ENCODE measurements at regions not wholly inside any gene's neighbourhood (a gene's known extent, or its start where the extent isn't known, plus 50 kb on each side); places are given as distances from the start of the nearest gene placed in this dataset.

DNA sequence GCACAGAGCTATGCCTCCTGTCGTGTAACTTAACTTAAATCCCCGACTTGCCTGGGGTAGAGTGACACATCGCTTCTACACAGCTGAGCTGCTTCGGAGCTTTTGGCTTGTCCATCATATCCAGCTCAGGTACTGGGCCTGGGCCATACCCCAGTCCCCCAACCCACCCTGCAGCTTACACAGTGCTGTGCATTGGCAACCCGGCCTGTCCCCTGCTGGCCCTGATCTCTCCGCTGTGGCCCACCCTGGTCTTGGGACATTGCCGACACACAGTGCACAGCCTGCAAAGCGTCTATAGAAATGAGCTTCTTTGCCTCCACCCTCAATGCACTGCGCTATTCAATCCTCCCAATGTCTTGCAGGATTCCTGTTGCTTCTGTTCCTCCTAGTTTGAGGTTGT is 342.8 kb upstream of the RAB6C start:
- no peak for DNase-seq (ENCODE audit: low read depth in 2 of 2)

DNA sequence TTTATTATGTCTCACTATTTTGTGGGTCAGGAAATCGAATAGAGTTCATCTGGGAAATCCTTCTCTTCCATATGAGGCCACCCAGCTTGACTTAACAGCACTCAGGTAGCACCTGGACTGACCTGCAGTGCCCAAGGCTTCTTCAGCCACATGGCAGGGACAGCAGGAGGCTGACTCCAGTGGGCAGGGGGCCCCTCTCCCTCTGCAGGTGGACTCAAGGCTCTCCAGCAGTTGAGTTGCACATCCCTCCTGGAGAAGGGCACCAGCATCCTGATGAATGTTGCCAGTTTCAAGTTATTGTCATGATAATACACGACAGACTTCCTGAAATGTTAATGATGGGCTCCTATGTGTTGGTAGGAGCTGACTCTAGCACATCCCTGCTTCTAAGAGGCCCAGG is 338.1 kb upstream of the RAB6C start:
- no peak for DNase-seq (ENCODE audit: low read depth in 2 of 2)

DNA sequence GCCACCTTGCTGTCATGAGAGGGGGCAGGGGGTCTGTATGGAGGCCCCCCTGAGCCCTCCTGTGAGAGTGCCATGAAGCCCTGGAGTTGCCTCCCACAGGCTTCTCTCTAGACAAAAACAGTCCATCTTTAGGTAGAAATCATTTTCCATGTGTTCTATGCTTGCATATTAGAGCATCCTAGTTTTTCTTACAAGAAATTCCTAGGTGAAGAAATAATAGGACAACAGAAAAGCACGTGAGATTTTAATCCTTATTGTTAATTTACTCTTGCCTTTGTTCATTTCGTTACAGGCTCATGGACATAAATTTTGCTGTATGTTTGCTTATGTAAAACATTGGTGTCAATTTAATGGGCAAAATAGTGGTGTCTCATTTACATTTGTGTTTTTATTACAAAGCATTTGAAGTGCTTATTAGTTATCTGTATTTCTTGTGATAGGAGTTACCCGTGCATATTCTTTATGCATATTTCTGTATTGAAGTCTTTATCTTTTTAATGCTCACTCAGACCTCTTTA is 336.9 kb upstream of the RAB6C start:
- no peak for DNase-seq (ENCODE audit: low read depth in 2 of 2)

DNA sequence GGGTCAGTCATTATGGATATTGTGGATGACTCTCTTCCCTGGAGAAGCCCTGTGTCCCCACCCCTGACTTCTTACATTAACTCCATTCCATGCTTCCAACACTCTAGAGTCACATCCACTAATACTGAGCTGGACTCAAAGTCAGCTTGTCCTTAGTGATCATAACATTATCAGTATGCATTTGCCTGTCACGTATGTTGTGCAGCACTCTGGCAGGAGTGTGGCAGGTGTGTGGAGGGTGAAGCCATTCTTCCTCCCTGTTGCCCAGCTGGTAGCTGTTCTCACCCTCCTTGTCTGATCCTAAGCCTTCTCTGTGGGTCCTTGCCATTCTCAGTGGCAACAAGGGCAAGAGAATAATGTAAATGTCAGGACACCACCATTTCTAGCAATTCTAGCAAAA is 334.1 kb upstream of the RAB6C start:
- DNase-seq (ENCODE audit: low read depth in 2 of 2): no peak

DNA sequence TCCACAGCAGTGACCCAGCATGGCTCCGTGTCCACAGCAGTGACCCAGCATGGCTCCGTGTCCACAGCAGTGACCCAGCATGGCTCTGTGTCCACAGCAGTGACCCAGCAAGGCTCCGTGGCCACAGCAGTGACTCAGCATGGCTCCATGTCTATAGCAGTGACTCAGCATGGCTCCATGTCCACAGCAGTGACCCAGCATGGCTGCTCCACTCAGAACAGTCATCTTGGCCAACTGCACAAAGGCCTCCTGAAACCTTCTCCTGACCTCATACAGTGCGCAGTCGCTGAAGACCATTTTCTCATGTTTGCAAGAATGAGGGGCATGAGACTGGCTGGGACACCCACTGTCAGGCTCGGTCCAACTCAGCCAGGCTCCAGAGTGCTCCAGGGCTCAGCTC is 333.4 kb upstream of the RAB6C start:
- DNase-seq (ENCODE audit: low read depth in 2 of 2): no peak

DNA sequence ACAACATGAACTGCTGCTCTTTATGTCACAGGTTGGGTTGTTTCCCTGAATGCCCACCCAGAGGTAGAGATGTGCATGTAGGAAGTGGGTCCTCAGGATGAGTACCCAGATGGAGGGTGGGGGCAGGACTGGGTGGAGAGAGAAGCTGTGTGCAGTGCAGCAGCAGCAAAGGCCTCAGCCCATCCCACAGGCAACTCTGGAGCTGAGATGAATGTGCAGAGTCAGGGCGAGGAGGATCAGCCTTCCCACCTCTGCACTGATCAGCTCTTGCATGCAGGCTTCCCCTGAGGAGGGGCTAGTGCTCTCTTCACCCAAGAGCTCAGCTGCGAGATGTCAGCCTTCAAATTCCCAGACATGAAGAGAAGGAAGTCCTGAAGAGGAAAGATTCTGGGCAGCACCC is 326.2 kb upstream of the RAB6C start:
- DNase-seq (ENCODE audit: low read depth in 2 of 2): no peak

DNA sequence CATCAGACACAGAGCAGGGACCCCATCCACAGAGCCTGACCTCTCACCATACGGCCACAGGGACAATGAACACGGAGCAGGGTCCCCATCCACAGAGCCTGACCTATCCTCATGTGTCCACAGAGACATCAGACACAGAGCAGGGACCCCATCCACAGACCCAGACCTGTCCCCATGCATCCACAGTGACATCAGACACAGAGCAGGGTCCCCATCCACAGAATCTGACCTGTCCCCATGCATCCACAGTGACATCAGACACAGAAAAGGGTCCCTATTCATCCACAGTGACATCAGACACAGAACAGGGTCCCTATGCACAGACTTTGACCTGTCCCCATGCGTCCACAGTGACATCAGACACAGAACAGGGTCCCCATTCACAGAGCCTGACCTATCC is 325.1 kb upstream of the RAB6C start:
- DNase-seq (ENCODE audit: low read depth in 2 of 2): no peak

DNA sequence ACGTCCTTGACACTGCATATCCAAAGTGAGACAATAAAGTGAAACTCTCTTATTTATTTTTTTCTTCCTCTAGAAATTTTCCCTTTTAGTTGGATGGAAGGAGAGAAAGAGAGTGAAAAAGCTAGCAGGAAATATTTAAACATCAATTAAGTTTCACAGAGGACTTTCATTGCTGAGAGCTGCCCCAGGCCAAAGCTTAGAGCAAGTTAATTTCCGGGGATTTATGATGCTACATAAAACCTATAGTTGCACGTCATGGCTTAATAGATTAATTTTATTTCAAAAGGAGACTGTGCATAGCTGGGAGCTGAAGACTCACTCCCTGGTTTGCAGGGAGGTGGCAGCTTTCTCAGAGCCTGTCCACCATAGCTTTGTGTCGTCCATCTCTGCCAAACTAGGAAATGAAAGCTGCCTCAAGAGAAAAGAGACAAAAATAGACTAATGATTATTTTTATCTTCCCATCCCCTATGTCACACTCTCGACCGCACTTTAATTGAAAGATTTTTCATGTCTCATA is 323.3 kb upstream of the RAB6C start:
- no peak for DNase-seq (ENCODE audit: low read depth in 2 of 2)

DNA sequence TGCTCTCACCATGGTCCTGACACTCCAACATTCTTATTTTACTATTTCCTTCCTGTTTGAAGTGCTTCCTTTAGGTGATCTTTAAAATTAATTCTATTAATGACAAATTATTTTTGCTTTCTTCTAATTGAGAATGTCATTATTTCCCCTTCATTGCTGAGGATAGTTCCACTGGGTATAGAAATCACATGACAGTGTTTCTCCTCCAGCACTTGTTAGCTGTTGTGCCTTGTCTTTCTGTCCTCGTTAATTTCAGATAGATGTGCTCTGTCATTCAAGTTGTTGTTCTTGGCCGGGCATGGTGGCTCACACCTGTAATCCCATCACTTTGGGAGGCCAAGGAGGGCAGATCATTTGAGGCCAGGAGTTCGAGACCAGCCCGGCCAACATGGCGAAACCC is 321.0 kb upstream of the RAB6C start:
- DNase-seq (ENCODE audit: low read depth in 2 of 2): no peak

DNA sequence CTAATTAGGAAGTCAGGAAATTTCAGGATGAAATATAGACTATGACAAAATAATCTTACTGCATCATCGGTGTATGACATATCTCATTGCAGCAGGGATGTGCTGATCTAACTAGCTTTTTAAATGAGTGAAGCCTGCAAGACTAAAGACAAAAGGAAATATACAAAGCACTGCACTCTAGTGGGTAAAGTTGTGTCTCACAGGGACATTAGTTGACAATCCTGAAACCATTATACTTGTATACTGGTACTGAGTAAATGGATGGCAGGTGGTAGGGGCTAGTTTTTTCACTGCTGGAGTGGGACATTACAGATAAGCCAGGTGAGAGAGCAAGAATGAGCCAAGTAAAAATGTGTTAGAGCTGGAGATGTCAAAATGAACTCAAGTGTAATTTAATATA is 317.5 kb upstream of the RAB6C start:
- no peak for DNase-seq (ENCODE audit: low read depth in 2 of 2)

DNA sequence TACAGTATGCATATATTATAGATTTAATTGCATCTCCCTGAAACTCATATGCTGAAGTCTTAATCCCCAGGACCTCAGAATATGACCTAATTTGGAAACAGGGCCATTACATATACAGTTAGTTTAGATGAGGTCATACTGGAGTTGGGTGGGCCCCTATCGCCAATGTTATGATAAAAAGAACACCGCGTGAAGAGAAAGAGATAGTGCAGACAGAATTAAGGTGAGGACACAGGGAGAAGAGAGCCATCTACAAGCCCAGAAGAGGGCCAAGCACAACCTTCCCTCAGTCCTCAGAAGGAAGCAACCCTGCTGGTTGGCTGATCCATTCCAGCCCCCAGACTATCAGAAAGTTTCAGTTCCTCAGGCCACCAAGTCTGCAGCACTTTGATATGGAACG is 311.9 kb upstream of the RAB6C start:
- DNase-seq (ENCODE audit: low read depth in 2 of 2): no peak

DNA sequence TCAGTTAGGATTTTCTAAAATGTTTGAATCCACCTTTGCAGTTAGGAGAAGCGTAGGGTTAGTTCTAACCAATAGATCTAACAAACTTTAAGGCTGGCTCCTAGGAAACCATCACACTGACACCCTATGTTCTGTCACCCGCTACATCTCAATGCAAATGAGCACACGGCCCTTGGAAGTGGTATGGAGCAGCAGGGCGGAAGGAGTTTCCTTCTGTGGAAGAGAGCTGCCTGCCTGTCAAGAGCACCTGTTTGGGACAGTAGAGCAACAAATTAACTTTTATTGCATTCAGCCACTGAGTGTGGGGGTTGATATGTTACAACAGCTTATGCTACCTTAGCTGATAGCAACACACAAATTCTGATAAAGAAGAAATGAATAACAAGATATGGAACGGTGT is 306.9 kb upstream of the RAB6C start:
- DNase-seq (ENCODE audit: low read depth in 2 of 2): no peak

DNA sequence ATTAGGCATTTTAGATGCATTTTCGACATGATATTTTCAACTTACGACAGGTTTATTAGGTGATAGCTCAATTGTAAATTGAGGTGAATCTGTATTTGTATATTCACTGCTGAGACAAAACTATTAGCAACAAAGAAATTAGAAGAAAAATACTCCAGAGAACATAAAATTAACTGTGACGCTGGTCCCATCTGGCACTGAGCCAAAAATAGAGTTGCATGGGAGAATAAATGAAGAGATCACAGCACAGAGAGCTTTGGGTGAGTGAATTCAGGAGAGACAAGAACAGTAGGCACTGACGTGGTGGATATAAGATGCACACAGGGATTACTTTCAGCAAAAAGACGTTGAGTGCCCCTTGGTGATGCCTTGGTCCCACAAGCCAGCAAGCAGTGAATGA is 306.2 kb upstream of the RAB6C start:
- no peak for DNase-seq (ENCODE audit: low read depth in 2 of 2)

DNA sequence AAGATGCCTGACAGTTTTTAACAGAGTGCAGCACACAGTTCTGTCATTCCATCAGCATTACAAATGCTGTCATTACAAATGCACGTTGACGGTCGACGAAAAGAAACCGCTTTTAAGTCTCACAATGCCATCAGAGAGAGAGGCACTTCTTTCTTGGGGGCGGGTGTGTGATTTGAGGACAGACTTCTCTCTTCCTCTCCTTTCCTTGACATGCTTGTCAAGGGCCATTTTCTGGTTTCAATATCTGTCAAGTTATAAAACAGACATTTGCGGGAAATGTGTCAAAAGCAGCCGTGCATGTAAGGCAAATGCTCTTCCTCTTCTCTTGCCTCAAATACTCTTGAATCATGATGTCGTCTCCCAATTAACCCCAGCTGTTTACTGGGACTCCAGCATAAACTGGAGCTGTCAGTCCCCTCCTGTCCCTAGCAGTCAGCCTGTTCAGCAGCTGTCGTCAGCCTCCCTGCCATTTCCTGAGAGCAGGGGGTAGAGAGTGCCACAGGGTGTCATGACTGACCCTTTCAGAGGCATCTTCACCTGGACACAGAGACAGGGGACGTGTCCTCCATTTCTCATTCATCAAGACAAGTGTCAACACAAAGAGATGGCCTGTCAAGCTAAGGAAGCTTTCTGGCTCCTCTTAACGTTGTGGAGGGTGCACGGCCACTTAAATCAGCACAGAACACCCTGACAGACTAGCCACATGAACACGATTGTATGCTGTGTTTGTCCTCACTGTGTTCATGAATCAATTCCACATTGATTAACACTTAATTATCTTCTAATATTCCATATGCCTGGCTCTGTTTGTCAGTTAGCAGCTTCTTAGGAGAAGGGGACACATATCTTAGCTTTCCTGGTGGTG is 305.4 kb upstream of the RAB6C start:
- no peak for DNase-seq (ENCODE audit: low read depth in 2 of 2)

DNA sequence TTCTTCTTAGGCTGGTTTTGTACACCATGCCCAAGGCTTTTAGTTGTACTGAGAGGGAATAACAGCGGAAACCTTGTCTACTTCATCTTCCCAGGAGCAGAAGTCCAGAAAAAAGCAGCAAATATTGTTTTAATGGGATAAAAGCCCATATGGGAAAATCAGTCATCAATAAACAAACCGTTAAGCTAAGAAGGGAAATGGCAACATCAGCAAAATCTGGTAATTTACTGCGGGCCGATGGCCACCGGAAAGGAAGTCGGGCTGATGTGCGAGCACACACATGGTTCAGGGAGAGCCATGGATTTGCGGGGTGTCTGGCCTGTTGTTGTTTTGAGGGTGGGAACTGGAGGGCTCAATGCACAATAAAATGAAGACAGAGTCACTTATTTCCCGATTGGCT is 300.7 kb upstream of the RAB6C start:
- no peak for DNase-seq (ENCODE audit: low read depth in 2 of 2)

DNA sequence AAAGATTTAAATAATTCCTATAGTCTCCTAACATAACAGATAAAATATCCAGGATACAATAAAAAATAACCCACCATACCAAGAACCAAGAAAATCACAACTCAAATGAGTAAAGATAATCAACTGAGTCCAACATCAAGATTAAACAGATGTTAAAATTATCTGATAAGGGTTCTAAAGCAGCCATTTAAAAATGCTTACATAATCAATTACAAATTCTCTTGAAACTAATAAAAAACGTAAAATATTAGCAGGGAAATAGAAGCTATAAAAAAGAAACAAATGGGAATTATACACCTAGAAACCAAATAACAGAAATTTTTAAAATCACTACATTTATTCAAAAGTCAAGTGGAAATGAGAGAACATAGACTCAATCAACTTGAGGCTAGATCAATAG is 297.7 kb upstream of the RAB6C start:
- no peak for DNase-seq (ENCODE audit: low read depth in 2 of 2)

DNA sequence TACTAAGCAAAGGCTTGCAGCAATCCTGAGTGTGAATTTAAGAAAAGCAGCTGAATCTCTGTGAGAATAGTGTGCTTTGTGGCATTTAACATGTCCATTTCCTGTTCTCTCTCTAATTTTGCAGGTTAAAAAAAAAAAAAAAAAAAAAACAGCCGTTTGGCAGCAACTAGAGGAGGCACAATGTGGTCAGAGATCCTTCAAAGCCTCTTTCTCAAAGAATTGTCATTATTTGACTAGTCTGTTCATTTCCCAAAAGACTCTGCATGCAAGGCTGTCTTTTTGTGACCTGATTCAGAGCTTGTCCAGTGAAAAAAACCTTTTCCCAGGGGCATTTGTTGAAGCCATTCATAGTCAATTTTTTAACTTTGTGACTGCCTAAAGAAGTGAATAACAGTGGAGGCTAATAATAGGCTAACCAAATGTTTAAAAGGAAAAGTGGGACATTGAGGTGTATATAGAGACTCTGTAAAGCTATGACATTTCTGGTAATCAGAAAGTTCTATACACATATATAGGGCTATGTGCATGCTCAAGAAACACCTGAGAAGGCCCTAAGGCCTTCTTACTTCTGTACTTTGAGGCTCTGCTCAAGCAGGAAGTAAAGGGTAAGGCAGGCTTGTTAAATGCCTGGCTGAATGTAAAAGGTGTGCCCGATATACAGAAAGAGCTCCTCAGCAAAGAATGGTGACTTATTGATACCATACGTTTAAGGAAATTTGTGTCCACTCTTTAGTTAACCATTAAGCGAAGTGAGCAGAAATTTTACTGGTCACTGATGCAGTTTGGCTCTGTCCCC is 289.6 kb upstream of the RAB6C start:
- no peak for DNase-seq (ENCODE audit: low read depth in 2 of 2)

DNA sequence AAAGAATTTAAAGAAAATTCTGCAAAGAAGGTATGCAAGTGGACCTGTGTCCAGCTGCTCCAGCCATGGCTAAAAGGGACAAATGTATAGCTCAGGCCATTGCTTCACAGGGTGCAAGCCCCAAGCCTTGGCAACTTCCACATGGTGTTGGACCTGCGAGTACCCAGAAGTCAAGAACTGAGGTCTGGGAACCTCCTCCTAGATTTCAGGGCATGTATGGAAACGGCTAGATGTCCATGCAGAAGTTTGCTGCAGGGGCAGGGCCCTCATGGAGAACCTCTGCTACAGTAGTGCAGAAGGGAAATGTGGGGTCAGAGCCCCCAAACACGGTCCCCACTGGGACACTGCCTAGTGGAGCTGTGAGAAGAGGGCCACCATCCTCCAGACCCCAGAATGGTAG is 284.0 kb upstream of the RAB6C start:
- no peak for DNase-seq (ENCODE audit: low read depth in 2 of 2)

DNA sequence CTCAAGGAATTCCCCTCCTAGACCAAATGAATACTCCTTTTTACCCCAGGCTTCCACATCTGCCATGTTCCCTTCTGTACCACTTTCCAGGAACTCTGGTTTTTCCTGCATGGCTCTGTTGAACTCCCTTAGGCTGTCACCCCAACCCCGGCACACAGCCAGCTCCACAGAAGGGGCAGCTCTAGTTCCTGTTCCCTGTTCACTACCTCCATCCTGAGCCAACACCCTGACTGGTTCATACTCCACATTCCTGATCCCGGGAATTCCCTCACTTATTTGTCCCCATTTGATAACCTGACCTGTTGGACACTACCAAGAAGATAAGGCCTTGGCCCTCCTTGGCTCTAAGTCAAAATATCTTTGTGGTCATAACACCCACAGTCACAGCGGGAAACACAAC is 280.9 kb upstream of the RAB6C start:
- no peak for DNase-seq (ENCODE audit: low read depth in 2 of 2)

DNA sequence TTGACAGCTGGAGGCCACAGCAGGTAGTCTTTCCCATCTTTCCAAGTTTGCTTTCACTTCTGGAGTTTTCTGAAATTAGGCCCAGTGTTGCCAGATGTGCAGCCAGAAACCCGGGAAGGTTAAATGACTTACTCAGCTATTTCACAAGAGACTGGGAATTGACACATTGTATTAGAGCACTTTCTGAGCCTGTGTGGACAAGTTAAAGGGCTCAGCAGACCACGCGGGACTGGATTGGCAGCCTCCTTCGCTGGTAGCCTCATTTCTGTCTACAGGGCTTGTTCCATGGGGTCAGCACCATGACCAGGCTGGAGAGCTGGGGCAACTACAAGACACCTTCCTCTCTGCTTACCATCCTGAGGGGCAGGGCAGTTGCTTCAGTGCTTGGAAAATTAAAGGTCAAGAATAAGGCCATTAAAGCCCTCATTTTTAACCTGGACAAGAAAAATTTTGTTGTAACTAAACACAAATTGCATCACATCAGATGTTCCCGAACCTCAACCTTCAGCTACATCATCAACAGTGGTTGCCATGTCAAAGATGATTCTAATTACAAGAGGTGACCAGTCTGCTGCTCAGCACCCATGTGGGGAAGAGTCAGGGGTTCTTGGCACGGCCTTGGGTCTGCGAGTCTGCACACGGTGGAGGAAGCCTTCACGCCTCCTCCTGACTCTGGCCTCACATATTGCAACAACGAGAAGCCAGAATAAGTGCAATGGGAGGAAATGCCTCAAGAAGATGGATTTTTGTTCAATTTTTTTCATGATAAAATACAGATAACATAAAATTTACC is 279.5 kb upstream of the RAB6C start:
- DNase-seq (ENCODE audit: low read depth in 2 of 2): no peak

DNA sequence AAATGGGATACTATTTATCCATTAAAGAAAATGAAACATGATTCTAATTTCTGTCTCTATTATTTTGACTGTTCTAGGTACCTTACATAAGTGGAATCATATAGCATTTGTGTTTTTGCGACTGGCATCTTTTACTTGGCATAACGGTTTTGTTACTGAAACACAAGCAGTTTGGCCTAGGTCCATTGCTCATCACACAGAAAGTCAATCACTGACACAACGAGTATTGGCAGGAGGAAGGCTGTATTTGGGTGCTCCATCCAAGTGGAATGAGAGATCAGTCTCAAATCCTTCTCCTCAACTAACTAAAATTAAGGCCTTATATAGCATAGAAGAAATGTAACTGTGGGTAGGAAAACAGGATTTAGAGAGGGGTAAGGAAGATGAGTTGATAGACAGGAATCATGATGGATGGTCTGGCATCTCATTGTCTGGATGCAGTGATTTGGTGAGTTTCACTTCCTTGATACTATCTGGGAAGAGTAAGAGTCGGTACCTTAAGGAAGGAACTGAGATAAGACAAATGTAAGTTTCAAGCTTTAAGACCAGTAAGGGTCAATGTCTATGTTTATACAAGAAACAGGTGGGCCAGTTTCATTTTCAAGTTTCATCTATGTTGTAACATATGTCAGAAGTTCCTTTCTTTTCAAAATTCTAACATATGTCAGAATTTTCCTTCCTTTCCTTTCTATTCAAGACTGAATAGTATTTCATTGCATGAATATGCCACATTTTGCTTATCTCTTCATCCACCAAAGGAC is 276.9 kb upstream of the RAB6C start:
- no peak for DNase-seq (ENCODE audit: low read depth in 2 of 2)
